ENCODE measurements at regions not wholly inside any gene's neighbourhood (a gene's known extent, or its start where the extent isn't known, plus 50 kb on each side); places are given as distances from the start of the nearest gene placed in this dataset.

- ATAC-seq: no peak
- no peaks in the 10 kb centered on the region for H3K36me3 ChIP-seq (ENCODE audit: control insufficient read depth, insufficient read depth, low read length)
- H3K27me3 ChIP-seq (ENCODE audit: control insufficient read depth, insufficient read depth, low read length): no peaks in the 10 kb centered on the region
- CTCF ChIA-PET: no interaction called here
- DNase-seq (ENCODE audit: low read depth, low spot score): no peak
- in situ Hi-C loops (cut with HindIII; ENCODE audit: low pct_unique_long_range_greater_than_20kb, low sequenced_read_pairs): no loop called here
- H3K9me3 ChIP-seq (ENCODE audit: control insufficient read depth, insufficient read depth, low read depth, low read length): no peaks in the 10 kb centered on the region
- BruUV-seq (replicated peaks): no TSS peak
- no peaks in the 10 kb centered on the region for H3K4me1 ChIP-seq (ENCODE audit: control insufficient read depth, insufficient read depth, low read length)
- H3K27ac ChIP-seq (ENCODE audit: low read length): no peak overlapping the region
- TF ChIP-seq TCF7L2 (IDR thresholded peaks at IDR 0.05; ENCODE audit: low read depth, low read length) (no peak), REST (IDR thresholded peaks at IDR 0.05; ENCODE audit: insufficient read depth in 1 of 2, low read depth in 2 of 2, low read length in 1 of 2) (no peak), POLR2AphosphoS5 (IDR thresholded peaks at IDR 0.05; ENCODE audit: low read depth, low read length) (no peak), CTCF (IDR thresholded peaks at IDR 0.05) (no peak), SIN3A (IDR thresholded peaks at IDR 0.05; ENCODE audit: borderline replicate concordance, insufficient read depth, low read depth, low read length) (no peak)
- POLR2A ChIA-PET: no interaction called here
- intact Hi-C loops (cut with micrococcal nuclease; ENCODE audit: unreplicated experiment): no loop called here
- H3K4me3 ChIP-seq (ENCODE audit: low read depth in 2 of 2, low read length in 2 of 2): no peak overlapping the region
Measured at GRCh38 chr3:86547692-86548091, 443.3 kb downstream of the VGLL3 start.

- DNase-seq (ENCODE audit: low read depth, low spot score): no peak
- POLR2A ChIA-PET: no interaction called here
Measured at GRCh38 chr3:86537171-86537570, 453.8 kb downstream of the VGLL3 start.

More at GRCh38 chr3:86537171-86537570, 453.8 kb downstream of the VGLL3 start:
- Histone ChIP-seq H3K27me3 (ENCODE audit: control insufficient read depth, insufficient read depth, low read length) (no peaks in the 10 kb centered on the region), H3K4me3 (ENCODE audit: low read depth in 2 of 2, low read length in 2 of 2) (no peak overlapping the region), H3K27ac (ENCODE audit: low read length) (no peak overlapping the region), H3K36me3 (ENCODE audit: control insufficient read depth, insufficient read depth, low read length) (no peaks in the 10 kb centered on the region), H3K9me3 (ENCODE audit: control insufficient read depth, insufficient read depth, low read depth, low read length) (no peaks in the 10 kb centered on the region), H3K4me1 (ENCODE audit: control insufficient read depth, insufficient read depth, low read length) (no peaks in the 10 kb centered on the region)
- CTCF ChIA-PET: no interaction called here
- no peak for ATAC-seq
- intact Hi-C loops (cut with micrococcal nuclease; ENCODE audit: unreplicated experiment): no loop called here
- in situ Hi-C loops (cut with HindIII; ENCODE audit: low pct_unique_long_range_greater_than_20kb, low sequenced_read_pairs): no loop called here
- no TSS peak for BruUV-seq (replicated peaks)
- TF ChIP-seq POLR2AphosphoS5 (IDR thresholded peaks at IDR 0.05; ENCODE audit: low read depth, low read length) (no peak), SIN3A (IDR thresholded peaks at IDR 0.05; ENCODE audit: borderline replicate concordance, insufficient read depth, low read depth, low read length) (no peak), CTCF (IDR thresholded peaks at IDR 0.05) (no peak)

Measured in Panc1 (cell line).